ENCODE measurements at regions not wholly inside any gene's neighbourhood (a gene's known extent, or its start where the extent isn't known, plus 50 kb on each side); places are given as distances from the start of the nearest gene placed in this dataset.
"Not testable (repeated sequence)": the region's sequence is repeated elsewhere in the genome, so short reads cannot be mapped to it uniquely, and the experiment has no call there.

DNA sequence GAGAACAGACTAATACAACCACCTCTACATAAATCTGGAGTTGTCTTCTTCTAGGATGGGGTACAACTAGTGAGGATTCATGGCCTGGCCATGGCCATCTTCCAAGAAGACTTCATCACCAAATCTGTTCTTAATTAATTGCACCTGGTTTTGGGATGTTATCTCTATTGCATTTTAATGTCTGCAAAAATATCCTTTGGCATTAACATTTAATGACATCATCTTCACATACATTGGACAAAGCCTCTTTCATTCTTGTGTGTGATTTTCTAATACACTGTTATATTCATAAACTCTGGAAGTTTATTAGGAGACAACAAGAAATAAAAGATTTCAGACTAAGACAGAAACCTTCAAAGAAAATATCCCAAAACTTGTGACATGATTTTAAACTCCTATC lies 124.2 kb upstream of the ABCB5 start:
- FAIRE-seq: no peak
- no peaks in the 10 kb centered on the region for H3K36me3 ChIP-seq
- no peaks in the 10 kb centered on the region for H3K9me3 ChIP-seq
- no peaks in the 10 kb centered on the region for H3K27me3 ChIP-seq
- intact Hi-C loops (cut with DNase I): no loop called here
- no peak for ATAC-seq
- no peak overlapping the region for H3K27ac ChIP-seq
- TF ChIP-seq, protein P1, sequence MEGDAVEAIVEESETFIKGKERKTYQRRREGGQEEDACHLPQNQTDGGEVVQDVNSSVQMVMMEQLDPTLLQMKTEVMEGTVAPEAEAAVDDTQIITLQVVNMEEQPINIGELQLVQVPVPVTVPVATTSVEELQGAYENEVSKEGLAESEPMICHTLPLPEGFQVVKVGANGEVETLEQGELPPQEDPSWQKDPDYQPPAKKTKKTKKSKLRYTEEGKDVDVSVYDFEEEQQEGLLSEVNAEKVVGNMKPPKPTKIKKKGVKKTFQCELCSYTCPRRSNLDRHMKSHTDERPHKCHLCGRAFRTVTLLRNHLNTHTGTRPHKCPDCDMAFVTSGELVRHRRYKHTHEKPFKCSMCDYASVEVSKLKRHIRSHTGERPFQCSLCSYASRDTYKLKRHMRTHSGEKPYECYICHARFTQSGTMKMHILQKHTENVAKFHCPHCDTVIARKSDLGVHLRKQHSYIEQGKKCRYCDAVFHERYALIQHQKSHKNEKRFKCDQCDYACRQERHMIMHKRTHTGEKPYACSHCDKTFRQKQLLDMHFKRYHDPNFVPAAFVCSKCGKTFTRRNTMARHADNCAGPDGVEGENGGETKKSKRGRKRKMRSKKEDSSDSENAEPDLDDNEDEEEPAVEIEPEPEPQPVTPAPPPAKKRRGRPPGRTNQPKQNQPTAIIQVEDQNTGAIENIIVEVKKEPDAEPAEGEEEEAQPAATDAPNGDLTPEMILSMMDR (IDR thresholded peaks at IDR 0.05): no peak
- no peak for DNase-seq
- H3K4me3 ChIP-seq: no peak overlapping the region
- H3K4me1 ChIP-seq: no peaks in the 10 kb centered on the region

DNA sequence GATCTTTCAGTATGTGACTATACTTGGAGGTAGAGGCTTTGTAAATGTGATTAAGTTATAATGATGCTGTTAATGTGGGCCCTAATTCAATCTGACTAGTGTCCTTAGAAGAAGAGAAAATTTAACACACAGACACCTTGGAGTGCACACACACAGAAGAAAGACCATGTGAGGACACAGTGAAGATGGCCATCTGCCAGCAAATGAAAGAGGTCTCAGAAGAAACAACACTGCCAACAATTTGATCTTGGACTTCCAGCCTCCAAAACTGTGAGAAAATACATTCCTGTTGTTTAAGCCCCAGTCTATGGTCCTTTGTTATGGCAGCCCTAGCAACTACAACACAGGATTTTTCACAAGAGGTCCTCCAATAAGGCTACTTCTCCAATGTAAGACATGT lies 120.9 kb upstream of the ABCB5 start:
- no peak for FAIRE-seq
- Histone ChIP-seq H3K4me3 (no peak overlapping the region), H3K27ac (no peak overlapping the region), H3K4me1 (no peaks in the 10 kb centered on the region), H3K36me3 (no peaks in the 10 kb centered on the region), H3K9me3 (no peaks in the 10 kb centered on the region), H3K27me3 (no peaks in the 10 kb centered on the region)
- no peak for ATAC-seq
- intact Hi-C loops (cut with DNase I): no loop called here
- no peak for DNase-seq
- TF ChIP-seq, protein P1 (IDR thresholded peaks at IDR 0.05): no peak

DNA sequence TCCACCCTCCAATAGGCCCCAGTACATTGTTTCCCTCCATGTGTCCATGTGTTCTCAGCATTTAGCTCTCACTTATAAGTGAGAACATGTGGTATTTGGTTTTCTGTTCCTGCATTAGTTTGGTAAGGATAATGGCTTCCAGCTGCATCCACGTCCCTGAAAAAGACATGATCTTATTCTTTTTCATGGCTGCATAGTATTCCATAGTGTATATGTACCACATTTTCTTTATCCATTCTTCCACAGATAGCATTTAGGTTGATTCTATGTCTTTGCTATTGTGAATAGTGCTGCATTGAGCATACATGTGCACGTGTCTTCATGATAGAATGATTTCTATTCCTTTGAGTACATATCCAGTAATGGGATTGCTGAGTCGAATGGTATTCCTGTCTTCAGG lies 114.0 kb upstream of the ABCB5 start:
- 68 to 73% methylated on average over 3 of the region's 3 CpGs for WGBS, 2 donors
- ATAC-seq; H3K4me1 ChIP-seq; H3K4me3 ChIP-seq; H3K27me3 ChIP-seq; FAIRE-seq; H3K27ac ChIP-seq; DNase-seq; intact Hi-C loops (cut with DNase I); H3K36me3 ChIP-seq; H3K9me3 ChIP-seq: not testable (repeated sequence)

DNA sequence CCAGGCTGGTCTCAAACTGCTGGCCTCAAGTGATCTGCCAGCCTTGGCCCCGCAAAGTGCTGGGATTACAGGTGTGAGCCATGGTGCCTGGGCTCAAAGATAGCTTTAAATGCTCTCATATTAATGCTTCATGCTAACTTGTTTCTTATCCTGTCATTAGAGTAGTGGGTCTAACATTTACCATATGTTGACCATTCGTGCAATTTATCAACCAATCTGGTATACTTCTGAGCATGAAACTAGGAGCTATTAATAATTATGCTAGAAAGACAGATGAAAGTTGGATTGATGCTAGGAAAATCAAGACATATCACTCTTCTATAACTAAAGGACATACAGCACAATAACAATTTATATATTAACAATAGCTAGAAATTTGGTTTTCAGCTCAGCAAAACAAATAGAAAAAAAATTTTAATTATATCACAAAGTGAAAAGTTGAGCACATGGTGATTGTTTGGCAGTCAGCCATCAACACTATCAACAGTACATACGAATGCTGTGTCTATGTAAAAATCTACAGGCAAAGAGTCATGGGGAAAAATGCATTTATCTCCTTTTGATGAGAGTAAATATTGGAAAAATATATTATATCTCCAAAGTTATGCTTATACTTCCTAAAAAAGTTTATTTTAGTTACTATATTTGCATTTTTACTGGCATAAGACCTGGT lies 112.1 kb upstream of the ABCB5 start:
- H3K27me3 ChIP-seq: no peaks in the 10 kb centered on the region
- no peak for FAIRE-seq
- WGBS, 2 donors: 55 to 61% methylated on average over 3 of the region's 3 CpGs

DNA sequence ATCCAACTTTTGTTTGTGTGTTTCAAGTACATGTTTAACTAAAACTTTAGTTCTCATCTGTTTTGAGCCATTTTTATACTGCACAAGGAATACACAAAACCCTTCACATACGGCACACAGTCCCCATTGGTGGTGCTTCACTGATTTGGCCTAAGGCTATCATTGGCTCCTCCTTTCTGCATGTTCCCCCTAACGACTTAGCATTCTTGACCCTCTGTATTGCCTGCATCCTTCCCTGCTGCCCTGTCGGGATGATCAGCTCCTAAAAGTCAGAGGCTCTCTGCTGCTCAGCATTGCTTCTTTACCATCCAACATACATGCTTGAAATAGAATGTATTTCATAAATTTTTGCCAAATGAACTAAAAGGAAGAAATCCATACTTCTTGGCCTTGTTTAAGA lies 111.4 kb upstream of the ABCB5 start:
- 59 to 67% methylated on average over 3 of the region's 3 CpGs for WGBS, 2 donors
- Histone ChIP-seq H3K4me1 (no peaks in the 10 kb centered on the region), H3K27ac (no peak overlapping the region), H3K36me3 (no peaks in the 10 kb centered on the region), H3K4me3 (no peak overlapping the region), H3K27me3 (no peaks in the 10 kb centered on the region), H3K9me3 (no peaks in the 10 kb centered on the region)
- TF ChIP-seq, protein P1 (IDR thresholded peaks at IDR 0.05): no peak
- no peak for DNase-seq
- intact Hi-C loops (cut with DNase I): no loop called here
- no peak for FAIRE-seq
- ATAC-seq: no peak

More for the DNA sequence above, 112.1 kb upstream of the ABCB5 start:
- no peak for DNase-seq
- intact Hi-C loops (cut with DNase I): no loop called here
- Histone ChIP-seq H3K9me3 (no peaks in the 10 kb centered on the region), H3K27ac (no peak overlapping the region), H3K4me1 (no peaks in the 10 kb centered on the region), H3K4me3 (no peak overlapping the region), H3K36me3 (no peaks in the 10 kb centered on the region)
- ATAC-seq: no peak
- TF ChIP-seq, protein P1 (IDR thresholded peaks at IDR 0.05): no peak
